NCI-H2171 treated with DMSO at 0.1 percent for 48 hours (cell line): ENCODE measurements at regions not wholly inside any gene's neighbourhood (a gene's known extent, or its start where the extent isn't known, plus 50 kb on each side); places are given as distances from the start of the nearest gene placed in this dataset.

ENCODE experiments used
- DNase-seq: peaks from one replicate; lab custom pipeline; 2025; lab: John Stamatoyannopoulos, UW

DNA sequence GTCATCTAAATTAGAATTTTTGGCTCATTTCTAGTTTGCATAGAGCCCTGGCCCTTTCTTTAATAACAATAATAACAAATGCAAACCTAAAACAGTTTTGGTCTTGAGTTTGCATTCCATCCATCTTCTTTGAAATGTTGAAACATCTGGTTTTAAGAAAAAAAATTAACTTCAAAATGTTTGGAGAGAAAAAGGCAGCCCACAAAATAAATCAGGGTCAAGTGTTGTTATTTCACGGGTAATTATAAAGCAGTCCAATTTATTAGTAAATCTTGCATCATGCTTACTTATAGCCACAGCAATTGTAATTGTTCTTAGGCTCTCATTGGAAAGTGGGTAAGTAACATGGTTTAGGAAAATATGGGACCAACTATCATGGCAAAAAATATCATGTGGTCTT, 247.0 kb upstream of the MEF2C start:
- no peak for DNase-seq

DNA sequence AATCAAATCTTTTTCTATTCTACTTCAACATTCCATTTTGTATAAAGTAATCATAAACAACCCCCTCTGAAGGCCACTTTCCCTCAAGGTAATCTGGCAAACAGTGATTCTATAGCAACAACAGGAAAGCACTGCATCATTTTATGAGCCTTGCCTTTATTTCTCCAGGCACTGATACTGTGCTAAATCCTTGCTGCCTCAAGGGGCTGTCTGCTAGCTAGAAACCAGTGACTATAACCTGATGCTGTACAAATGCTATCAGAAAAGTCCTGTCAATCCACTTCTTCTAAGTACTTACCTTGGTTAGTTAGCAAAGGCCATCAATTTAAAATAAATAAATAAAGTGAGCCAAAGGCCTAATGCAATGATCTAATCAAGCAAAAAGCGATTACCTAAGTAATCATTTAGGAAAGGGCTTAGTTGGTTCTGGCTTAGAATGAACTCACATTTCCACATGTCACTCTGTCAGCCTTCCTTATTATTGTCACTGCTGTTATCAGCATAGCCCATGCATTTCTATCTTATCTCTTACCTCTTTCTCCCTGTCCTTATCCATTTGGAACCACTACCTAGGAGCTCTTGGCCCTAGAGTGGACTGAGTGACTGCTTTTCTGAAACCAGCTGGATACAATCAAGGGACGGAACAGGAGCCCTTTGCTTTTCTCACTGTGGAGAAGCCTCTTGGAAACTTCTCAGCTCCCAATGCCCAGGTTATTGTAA, 246.1 kb upstream of the MEF2C start:
- no peak for DNase-seq

DNA sequence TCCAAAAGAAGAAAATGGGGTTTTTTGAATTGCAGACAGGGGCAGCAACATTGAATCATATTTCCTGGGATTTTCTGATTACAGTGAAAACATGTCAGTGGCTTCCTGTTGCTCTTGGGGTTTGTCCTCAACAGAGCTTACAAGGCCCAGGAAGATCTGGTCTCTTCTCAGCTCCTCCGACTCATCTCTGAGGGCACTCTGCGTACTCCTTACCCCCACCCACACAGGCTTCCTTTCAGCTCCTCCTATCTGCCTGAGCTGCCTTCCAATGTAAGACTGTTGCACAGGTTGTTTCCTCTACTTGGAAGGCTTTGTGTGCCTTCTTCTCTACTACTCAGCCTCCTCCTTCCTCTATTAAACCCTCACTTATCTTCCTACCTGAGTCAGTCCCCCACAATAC, 245.1 kb upstream of the MEF2C start:
- no peak for DNase-seq

DNA sequence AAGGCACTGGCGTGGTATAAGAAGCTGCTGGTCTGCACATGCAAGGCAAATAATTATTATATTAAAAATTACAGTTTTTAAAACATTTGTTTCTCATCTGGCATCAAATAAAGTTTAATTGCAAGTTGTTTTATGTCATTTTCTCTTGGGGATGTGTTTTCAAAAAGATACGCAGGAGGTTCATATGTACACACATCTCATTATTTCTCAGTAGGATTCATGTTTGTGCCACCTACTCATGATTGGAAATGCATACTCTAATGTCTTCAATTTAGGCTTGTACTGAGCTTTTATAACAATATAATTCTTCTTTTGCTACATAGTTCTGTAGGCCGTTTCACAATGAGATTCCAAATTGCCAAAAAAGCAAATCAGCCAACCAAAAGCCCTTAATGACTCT, 244.2 kb upstream of the MEF2C start:
- no peak for DNase-seq

DNA sequence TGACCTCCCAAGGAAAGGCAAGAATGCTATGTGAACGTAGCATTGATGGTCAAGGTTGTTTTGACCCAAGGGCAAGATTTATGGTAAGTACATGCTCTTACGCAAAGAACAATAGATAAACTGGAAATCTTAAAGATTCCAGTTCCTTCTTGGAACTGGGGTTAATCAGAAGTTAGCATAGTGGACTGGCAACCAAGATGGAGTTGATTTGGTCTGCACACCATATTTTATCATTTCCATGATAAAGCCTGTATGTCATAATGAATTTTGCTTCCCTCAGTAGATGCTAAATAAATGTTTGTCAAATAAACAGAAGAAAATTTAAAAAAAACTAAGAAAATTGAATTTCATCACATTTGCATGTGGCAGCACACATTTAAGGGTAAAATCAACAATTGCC, 242.4 kb upstream of the MEF2C start:
- no peak for DNase-seq

DNA sequence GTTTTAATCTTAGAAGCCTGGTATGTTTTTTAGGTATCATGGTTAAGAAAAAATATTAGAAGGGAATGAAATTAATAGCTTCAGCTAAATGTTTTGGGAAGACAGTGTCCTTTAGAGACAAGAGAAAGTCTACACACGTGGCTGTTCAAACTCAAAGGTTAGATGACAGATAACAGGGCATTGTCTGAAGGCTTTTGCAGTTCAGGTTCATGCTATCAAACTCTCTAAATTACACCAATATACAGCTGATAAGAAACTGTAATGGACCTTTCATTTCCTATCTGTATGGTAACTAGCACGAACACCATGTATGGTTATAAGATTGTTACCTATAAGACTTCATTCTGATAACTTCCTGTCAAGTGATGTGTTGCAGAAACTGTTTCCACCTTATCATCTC, 240.6 kb upstream of the MEF2C start:
- DNase-seq, result no peak

DNA sequence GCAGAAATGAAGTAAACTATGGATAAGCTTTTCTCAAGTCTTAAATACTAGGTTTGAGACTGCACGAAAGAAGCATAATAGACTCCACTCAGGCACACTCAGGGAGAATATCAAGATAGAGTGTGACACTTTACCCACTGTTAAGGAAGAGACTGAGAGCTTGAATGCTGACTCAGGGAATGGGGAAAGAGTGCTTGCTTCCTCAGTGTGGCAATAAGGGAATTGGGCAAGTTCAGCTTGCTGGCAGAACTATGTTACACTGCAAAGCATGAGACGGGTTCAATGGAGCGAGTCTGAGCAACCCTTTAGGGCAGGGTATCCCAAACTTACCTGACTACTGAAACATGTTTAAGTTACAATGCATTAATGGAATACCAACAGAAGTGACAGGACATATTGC, 237.7 kb upstream of the MEF2C start:
- DNase-seq, result no peak

DNA sequence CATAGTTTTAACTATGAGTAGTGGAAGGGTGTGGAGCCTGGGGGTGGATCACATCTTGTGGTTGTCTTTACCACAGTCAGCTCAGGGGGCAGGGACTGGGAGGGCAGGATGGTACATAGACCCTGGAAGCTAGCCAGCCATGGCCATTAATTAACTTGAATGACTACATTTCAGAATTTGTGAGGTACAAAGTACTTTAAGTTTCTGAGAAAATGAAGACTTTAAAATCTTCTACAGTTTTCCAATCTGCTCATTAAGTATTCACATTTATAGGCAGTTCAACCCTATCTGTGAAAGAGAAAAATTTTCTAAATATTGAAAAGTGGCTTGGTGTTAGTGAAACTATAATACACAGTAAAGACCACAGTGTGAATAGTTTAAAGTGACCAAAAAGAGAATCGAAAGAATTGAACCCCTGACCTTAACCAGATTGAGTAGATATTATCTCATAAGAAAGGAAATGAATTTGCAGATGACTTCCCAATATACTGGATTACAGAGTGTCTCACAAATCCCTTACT, 234.2 kb upstream of the MEF2C start:
- no peak for DNase-seq

DNA sequence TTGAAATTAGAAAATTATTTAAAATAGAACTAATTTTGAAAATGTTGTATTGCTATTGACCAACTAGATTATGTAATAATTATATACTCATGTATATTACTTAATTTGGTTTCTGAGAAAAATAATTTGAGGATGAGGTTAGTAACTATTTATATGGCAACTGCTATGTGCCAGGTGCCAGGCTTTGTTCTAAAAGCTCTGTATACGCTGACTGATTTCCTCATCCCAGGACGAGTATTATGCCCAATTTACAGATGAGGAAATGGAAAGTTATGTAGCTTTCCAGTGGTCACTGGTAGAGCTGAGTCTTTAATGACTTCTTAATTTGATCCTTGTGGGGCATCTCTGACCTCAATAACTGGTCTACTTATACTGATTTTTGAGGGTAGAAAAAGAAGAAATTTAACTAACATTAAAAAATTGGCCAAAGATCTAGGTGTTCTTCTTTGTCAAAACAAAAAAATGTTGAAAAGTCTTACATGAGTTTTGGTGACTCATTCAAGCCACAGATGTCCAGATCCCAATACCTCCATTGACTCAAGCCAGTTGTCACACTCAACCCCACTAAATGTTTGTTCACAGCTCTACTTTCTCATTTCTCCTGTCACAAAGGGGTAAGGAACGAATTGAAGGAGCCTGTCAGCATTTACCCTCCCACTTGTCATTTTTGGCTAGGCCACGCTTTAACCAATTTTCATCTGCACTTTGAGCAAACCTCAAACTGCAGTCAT, 228.1 kb upstream of the MEF2C start:
- no peak for DNase-seq

DNA sequence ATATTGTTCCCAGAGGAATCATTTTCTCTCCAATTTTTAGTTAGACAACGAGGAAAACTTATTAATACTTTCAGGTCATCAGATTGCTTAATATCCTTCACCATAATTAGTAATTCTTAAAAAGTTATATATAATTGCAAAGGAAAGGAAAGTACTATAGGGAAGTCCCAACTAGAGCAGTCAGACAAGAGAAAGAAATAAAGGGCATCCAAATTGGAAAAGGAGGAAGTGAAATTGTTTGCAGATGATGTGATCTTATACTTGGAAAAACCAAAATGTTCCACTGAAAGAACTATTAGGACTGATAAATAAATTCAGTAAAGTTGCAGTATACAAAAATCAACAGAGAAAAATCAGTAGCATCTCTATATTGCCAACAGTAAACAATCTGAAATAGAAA, 223.5 kb upstream of the MEF2C start:
- no peak for DNase-seq

DNA sequence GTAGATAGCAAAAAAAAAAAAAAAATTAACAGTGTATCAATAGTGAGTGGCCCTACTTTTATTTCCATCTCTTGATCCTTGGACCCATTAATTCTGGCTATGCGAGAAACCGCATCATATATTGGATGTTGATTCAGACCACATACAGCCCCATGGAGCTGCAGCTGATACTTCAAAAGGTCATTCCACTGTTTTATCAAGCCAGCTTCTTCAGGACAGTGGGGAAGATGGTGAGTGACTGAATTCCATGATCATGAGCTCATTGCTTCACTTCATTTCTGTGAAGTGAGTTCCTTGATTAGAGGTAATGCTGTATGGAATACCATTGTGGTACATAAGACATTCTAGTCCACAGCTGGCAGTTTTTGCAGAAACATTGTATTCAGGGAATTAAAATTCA, 222.9 kb upstream of the MEF2C start:
- DNase-seq, result no peak

DNA sequence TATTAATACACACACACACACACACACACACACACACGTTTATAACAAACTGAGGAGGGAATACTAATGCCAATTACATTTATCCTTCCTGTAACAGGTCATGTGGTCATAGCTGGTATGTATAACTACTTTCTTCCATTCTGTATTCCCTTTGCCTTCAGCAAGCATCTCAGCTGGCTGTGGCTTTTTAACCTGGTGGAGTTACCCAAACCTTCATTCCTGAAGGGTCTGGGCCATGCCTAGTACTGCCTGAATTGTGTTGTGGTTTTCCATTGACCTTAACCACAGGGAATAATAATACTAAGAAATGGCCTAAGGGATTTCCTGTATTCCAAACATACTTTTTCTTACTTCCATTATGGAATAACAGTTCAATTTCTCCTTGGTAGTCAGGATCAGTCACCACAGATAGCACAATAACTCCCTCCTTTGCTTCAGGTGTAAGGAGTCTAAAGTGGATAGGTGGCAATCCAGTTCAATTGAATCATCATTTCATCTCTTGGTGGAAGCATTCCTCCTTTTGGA, 222.2 kb upstream of the MEF2C start:
- no peak for DNase-seq

DNA sequence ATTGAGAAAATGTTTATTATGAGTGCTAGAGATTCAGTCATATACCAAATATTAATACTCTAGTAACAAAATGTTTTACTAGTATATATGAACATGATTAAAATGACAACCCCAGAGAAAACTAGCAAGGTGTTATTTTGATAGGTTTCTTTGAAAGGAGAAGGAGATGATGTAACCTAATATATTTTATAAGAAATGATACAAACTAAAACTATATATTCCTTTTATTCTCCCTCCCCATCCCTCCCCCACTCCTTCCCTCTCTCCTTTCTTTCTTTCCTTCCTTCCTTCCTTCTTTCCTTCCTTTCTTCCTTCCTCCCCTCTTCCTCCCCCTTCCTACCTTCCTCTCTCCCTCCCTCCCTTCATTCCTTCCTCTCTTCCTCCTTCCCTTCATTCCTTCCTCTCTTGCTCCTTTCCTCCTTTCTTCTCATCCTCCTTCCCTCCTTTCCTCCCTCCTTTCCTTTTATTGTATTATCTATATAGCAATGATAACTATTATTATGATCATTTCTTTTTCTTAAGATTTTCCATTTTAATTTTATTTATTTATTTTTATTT, 215.3 kb upstream of the MEF2C start:
- no peak for DNase-seq

DNA sequence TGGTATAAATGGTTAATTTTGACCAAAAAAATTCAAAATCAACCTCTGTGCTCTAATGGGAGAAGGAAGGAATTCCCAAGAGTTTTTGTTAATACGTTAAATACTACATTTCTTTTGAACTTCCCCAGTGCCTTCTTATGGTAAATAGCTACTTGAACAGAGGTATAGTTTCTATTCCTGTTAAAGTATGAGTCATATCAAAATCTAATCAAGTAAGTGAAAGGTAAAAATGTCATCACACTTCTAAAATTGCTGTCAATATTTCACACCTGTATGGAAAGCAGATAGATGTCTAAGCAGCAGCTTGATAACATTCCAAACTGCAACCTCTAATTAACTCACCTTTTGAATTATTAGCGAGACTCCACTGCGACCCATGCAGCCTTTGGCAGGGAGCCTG, 214.1 kb upstream of the MEF2C start:
- DNase-seq, result no peak

DNA sequence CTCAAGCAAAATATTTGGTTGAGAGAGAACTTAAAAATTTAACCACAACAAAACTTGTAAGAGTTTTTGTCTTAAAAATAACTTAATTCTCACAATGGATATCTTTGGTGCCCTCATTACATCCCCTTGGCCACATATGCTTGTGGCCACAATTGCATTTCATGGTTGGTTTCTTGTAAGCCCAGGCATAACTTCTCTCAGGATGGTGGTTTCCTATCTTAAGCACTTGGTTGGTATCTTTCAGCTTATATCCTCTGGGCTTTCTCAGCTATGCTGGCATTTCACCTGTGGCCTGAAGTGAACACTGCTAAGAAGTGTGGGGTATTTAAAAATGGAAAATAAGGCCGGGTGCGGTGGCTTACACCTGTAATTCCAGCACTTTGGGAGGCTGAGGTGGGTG, 212.4 kb upstream of the MEF2C start:
- no peak for DNase-seq

DNA sequence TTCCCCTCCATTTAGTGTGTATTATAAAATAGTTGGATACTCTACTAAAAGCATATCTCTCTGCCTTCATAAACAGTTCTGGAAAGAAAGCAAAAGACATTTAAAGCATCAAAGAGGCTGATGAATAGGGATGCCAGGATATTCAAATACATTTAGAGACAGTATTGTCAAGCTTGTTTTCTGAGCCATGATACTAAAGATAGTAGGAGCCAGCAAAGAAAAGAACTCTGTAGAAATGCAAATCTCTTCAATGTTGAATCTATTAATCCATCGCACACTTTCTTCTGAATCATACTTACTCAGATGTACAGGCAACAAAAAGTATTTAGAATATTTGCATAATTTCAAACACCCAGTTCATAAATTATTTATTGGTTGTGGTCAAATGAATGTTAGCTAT, 207.1 kb upstream of the MEF2C start:
- DNase-seq, result no peak

DNA sequence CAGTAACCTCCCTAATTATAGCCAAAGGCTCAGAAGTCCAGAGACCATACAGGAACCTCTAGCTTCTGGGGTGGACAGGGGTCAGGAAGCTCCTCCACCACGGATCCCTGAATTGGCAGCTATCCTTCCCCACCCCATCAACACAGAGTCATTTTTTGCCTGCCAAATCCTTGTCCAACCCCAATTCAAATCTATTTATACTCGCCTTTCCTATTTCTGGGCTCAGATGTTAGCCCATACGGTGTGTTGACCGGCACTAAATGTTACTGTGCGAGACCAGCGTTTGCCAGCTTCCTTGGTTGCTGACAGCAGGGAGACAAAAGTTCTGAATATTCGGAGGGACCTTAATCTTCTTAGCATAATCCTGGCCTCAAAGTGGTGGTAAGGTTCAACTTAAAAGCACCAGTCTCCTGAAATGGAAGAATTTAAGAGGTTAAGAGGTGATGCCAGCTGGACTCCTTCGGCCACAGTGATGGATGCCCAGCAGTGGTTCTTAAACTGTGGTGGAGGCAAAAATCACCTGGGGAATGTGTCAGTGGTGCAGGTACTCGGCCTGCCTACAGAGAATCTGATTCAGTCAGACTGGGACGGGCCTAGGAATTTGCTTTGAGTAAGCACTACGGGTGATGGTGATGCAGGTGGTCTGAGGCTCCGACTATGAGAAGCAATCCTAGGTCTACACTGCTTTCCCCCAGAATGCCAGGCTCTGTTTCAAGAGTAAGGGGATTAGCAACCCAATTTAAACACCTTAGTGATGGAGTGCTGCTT, 204.8 kb upstream of the MEF2C start:
- no peak for DNase-seq

DNA sequence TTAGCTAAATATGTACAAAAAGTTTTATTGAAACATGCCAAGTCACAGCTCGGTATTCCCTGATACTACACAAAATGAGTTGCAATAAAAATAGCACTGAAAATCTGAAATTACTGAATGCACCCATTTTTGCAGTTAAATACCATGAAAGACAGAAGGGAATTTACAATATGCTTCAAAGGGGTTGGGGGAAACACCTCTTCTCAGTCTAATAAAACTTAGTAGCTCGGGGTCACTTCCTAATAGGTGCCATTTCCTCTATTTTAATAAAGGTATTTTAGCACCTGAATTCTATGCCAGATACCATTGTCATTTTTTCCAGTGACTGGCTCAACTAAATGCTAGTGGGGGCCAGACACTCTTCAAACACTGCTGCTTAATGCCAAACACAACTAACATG, 204.1 kb upstream of the MEF2C start:
- DNase-seq, result no peak

DNA sequence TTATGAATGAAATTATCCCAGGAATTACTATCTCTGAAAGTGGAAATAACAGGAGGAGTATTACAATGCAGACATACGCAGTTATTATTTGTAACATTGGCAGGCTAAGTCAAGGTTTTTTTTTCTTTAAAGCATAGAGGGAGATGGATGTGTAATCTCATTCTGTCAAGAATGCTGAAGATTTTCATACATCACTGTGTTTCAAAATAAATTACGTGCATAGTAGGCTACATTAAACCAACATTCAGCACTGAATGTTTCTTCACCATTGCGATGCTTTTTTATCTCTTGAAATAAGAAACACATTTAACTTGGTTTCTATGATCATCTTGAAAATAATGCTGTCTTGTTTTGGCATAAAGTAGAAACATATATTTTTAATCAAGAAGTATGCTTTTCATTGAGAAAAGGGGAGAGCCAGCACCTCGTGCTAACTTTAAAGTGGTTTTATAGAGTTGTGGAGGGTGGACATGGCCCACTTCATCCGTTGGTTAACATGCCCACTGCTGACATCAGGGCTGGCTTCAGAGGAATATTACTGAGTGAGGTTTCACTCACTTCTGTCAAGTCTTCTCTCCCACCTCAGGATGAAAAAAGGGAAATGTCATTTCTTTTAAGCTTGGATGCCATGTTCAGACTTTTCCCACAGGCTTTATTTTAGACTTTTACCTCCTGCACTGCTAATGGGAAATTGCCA, 203.6 kb upstream of the MEF2C start:
- DNase-seq, result no peak

DNA sequence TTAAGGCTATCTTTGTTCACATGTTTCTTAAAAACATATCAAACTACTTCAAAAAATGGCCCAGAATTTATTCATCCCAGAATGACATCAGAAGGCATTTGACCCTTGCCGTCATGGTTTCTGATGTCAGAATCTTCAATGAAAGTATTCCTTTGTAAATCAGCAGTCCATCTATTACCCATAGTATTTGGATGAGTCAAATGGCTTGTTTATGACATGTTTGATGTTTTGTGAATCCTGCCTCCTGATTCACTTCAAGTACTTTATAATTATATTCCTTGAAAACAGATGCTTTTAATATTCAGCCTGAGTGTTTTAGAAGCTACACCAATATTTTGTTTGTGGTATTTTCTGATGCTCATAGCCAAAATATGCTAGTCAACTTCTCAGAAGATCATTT, 200.8 kb upstream of the MEF2C start:
- DNase-seq, result no peak

DNA sequence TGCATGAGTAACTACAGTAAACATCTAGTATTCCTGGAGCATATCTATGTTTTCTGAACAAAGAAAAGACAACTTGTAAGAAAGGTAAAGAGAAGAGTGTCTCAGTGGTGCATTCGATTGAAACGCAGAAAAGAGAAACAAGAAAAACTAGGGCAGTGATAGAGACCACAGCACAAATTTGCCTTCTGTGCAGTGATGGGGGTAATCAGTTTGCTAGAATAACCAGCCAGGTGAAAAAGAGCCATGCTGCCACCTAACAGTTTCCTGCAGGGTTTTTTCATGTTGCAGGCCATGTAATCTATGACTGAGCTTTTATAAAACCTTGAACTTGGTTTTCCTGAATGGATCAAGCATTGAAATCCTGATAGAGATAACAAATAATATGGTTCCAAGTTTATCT, 198.4 kb upstream of the MEF2C start:
- no peak for DNase-seq
